Loucy (cell line): ENCODE measurements at regions not wholly inside any gene's neighbourhood (a gene's known extent, or its start where the extent isn't known, plus 50 kb on each side); places are given as distances from the start of the nearest gene placed in this dataset.

ENCODE experiments used
- EZH2phosphoT487 ChIP-seq: fragments of 200-600 bp; IDR thresholded peaks from 2 replicates; pipeline ENCODE4 v1.6.1; 2018; ENCODE audit warnings: antibody characterized with exemption, mild to moderate bottlenecking, moderate library complexity, borderline replicate concordance
- TF ChIP-seq, protein P1 (sequence below): fragments of 200-600 bp; sonication (generic); conservative IDR thresholded peaks from 2 replicates; pipeline ENCODE4 v1.5.1; 2014; ENCODE audit warnings: mild to moderate bottlenecking, antibody characterized with exemption, low read length

DNA sequence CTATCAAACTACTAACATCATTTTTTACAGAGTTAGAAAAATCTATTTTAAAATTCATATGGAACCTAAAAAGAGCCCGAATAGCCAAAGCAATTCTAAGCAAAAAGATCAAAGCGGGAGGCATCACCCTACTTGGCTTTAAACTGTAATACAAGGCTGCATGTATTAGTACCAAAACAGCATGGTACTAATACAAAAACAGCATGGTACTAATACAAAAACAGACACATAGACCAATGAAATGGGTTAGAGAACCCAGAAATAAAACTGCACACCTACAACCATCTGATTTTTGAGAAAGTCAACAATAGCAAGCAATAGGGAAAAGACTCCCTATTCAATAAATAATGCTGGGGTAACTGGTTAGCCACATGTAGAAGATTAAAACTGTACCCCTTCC, 640.7 kb downstream of the IRS1 start:
- TF ChIP-seq, protein P1, sequence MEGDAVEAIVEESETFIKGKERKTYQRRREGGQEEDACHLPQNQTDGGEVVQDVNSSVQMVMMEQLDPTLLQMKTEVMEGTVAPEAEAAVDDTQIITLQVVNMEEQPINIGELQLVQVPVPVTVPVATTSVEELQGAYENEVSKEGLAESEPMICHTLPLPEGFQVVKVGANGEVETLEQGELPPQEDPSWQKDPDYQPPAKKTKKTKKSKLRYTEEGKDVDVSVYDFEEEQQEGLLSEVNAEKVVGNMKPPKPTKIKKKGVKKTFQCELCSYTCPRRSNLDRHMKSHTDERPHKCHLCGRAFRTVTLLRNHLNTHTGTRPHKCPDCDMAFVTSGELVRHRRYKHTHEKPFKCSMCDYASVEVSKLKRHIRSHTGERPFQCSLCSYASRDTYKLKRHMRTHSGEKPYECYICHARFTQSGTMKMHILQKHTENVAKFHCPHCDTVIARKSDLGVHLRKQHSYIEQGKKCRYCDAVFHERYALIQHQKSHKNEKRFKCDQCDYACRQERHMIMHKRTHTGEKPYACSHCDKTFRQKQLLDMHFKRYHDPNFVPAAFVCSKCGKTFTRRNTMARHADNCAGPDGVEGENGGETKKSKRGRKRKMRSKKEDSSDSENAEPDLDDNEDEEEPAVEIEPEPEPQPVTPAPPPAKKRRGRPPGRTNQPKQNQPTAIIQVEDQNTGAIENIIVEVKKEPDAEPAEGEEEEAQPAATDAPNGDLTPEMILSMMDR = no peak
- TF ChIP-seq EZH2phosphoT487 = no peak
